HEK293T (cell line): ENCODE measurements at regions not wholly inside any gene's neighbourhood (a gene's known extent, or its start where the extent isn't known, plus 50 kb on each side); places are given as distances from the start of the nearest gene placed in this dataset.
"Not testable (repeated sequence)": the region's sequence is repeated elsewhere in the genome, so short reads cannot be mapped to it uniquely, and the experiment has no call there.

Experiments used
- CTCF ChIA-PET: fragments of 350-600 bp; formaldehyde crosslinking; extraction: SDS; loops from one replicate; lab custom pipeline; 2021; ENCODE audit warnings: antibody characterized with exemption, inconsistent platforms; lab: Yijun Ruan, JAX
- POLR2A ChIA-PET: fragments of 350-600 bp; formaldehyde crosslinking; extraction: SDS; loops from one replicate; lab custom pipeline; 2020; ENCODE audit warnings: antibody characterized with exemption, inconsistent platforms; lab: Yijun Ruan, JAX
- DNase-seq: peaks from one replicate; pipeline ENCODE4 v3.0.0; 2012; ENCODE audit warnings: mixed read lengths; ENCODE audit errors: extremely low spot score
- ARNT ChIP-seq: fragments of 450-650 bp; IDR thresholded peaks from 2 replicates; pipeline ENCODE4 v1.6.1; 2017; ENCODE audit warnings: mild to moderate bottlenecking
- BHLHE40 ChIP-seq: fragments of 450-650 bp; IDR thresholded peaks from 2 replicates; pipeline ENCODE4 v1.6.1; 2016; ENCODE audit warnings: mild to moderate bottlenecking, moderate library complexity, borderline replicate concordance
- CTBP1 ChIP-seq: fragments of 450-650 bp; IDR thresholded peaks from 2 replicates; pipeline ENCODE4 v1.6.1; 2016; ENCODE audit warnings: borderline replicate concordance
- ELF4 ChIP-seq: fragments of 450-650 bp; IDR thresholded peaks from 2 replicates; pipeline ENCODE4 v1.6.1; 2017; ENCODE audit warnings: antibody characterized with exemption
- FOXA1 ChIP-seq: fragments of 450-650 bp; IDR thresholded peaks from 2 replicates; pipeline ENCODE4 v1.6.1; 2016; ENCODE audit warnings: mild to moderate bottlenecking
- FOXK2 ChIP-seq: fragments of 450-650 bp; IDR thresholded peaks from 2 replicates; pipeline ENCODE4 v1.6.1; 2016; ENCODE audit warnings: mild to moderate bottlenecking
- FOXM1 ChIP-seq: fragments of 450-650 bp; IDR thresholded peaks from 2 replicates; pipeline ENCODE4 v1.6.1; 2017; ENCODE audit warnings: mild to moderate bottlenecking, borderline replicate concordance
- HDGF ChIP-seq: fragments of 450-650 bp; IDR thresholded peaks from 2 replicates; pipeline ENCODE4 v1.6.1; 2017; ENCODE audit warnings: antibody characterized with exemption, borderline replicate concordance
- L3MBTL2 ChIP-seq: fragments of 450-650 bp; conservative IDR thresholded peaks from 2 replicates; pipeline ENCODE4 v1.6.1; 2016; ENCODE audit warnings: mild to moderate bottlenecking
- LEF1 ChIP-seq: fragments of 450-650 bp; IDR thresholded peaks from 2 replicates; pipeline ENCODE4 v1.6.1; 2017; ENCODE audit warnings: mild to moderate bottlenecking, borderline replicate concordance
- NFRKB ChIP-seq: fragments of 450-650 bp; IDR thresholded peaks from 2 replicates; pipeline ENCODE4 v1.6.1; 2016; ENCODE audit warnings: mild to moderate bottlenecking, moderate library complexity
- SP1 ChIP-seq: fragments of 450-650 bp; IDR thresholded peaks from 2 replicates; pipeline ENCODE4 v1.6.1; 2017
- SUZ12 ChIP-seq: fragments of 450-650 bp; IDR thresholded peaks from 2 replicates; pipeline ENCODE4 v1.6.1; 2016; ENCODE audit warnings: mild to moderate bottlenecking
- TARDBP ChIP-seq: fragments of 450-650 bp; IDR thresholded peaks from 2 replicates; pipeline ENCODE4 v1.6.1; 2016
- ZNF384 ChIP-seq: fragments of 450-650 bp; IDR thresholded peaks from 2 replicates; pipeline ENCODE4 v1.6.1; 2016
- TF ChIP-seq, protein P1 (sequence below): fragments of 450-650 bp; IDR thresholded peaks from 2 replicates; pipeline ENCODE4 v1.6.1; 2016

DNA sequence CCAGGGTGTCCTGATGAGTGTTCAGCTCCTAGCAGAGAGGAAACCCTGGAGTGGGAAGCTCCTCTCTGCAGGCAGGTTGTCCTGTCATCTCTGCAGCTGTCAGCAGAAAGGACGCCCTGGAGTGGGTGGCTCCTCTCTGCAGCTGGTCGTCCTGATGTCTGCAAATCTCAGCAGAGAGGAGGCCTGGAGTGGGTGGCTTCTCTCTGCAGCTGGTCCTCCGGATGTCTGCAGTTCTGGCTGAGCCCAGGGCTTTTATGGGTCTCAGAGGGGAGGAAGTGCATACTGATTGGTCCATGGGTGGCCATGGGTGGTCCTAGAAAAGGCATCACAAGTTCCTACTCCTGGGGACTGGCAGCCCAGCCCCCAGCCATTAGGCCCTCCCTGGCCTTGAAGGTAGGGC lies 102.6 kb upstream of the BNIP2 start:
- ChIA-PET POLR2A (no interaction called here), CTCF (interaction anchor here (1.1 kb wide), 1 partner anchor 27 kb away, joined by 3 read pairs; no protein-coding TSS in a partner anchor)
- DNase-seq = no peak
- no peak for TF ChIP-seq BHLHE40

DNA sequence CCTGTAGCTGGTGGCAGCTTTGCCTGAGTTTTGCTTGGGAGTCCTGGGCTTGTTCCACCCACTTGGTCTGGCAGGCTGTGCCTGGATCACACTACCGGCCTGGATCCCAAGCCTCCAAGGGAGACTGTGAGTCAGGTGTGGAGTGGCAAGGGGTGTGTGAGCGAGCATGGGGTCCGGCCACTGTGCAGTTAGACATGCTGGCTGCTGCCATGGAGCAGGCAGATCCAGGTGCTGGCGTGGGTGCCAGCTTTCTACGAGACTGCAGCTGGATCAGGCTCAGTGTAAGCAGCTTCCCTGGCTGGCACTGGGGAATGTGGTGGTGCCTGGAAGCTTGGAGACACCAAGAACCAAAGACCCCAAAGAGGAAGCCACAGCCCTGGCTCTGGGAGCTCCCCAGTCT lies 102.0 kb upstream of the BNIP2 start:
- POLR2A ChIA-PET = no interaction called here
- no peak for DNase-seq
- TF ChIP-seq, protein P1, sequence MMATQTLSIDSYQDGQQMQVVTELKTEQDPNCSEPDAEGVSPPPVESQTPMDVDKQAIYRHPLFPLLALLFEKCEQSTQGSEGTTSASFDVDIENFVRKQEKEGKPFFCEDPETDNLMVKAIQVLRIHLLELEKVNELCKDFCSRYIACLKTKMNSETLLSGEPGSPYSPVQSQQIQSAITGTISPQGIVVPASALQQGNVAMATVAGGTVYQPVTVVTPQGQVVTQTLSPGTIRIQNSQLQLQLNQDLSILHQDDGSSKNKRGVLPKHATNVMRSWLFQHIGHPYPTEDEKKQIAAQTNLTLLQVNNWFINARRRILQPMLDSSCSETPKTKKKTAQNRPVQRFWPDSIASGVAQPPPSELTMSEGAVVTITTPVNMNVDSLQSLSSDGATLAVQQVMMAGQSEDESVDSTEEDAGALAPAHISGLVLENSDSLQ = no peak
- TF ChIP-seq ZNF384 = no peak
- no peak for TF ChIP-seq L3MBTL2
- no peak for TF ChIP-seq SUZ12
- no peak for TF ChIP-seq FOXK2
- TF ChIP-seq LEF1 = no peak
- TF ChIP-seq NFRKB = no peak
- no peak for TF ChIP-seq BHLHE40
- TF ChIP-seq SP1 = no peak
- no peak for TF ChIP-seq FOXM1
- no peak for TF ChIP-seq ELF4
- no peak for TF ChIP-seq ARNT
- TF ChIP-seq CTBP1 = no peak
- no peak for TF ChIP-seq HDGF
- no peak for TF ChIP-seq FOXA1
- TF ChIP-seq TARDBP = no peak
- CTCF ChIA-PET = interaction anchor here (1.1 kb wide), 1 partner anchor 26 kb away, joined by 3 read pairs; no protein-coding TSS in a partner anchor

DNA sequence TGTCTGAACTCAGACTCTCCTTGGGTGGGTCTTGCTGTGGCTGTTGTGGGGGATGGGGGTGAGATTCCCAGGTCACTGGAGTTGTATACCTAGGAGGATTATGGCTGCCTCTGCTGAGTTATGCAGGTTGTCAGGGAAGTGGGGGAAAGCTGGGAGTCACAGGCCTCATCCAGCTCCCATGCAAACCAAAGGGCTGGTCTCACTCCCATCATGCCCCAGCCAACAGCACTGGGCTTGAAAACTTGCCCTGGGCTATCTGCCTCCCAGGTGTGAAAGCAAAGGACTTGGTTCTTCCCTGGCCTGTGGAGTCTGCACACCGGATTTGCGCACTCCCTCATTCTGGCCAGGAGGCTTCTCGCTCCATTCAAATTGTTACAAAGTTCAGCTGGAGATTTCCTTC lies 97.3 kb upstream of the BNIP2 start:
- POLR2A ChIA-PET, CTCF ChIA-PET: not testable (repeated sequence)

DNA sequence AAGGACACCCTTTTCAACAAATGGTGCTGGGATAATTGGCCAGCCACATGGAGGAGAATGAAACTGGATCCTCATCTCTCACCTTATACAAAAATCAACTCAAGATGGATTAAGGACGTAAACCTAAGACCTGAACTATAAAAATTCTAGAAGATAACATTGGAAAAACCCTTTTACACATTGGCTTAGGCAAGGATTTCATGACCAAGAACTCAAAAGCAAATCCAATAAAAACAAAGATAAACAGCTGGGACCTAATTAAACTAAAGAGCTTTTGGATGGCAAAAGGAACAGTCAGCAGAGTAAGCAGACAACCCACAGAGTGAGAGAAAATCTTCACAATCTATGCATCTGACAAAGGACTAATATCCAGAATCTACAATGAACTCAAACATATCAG lies 96.9 kb upstream of the BNIP2 start:
- DNase-seq, CTCF ChIA-PET, POLR2A ChIA-PET: not testable (repeated sequence)

More for the DNA sequence above, 97.3 kb upstream of the BNIP2 start:
- not testable (repeated sequence) for DNase-seq

DNA sequence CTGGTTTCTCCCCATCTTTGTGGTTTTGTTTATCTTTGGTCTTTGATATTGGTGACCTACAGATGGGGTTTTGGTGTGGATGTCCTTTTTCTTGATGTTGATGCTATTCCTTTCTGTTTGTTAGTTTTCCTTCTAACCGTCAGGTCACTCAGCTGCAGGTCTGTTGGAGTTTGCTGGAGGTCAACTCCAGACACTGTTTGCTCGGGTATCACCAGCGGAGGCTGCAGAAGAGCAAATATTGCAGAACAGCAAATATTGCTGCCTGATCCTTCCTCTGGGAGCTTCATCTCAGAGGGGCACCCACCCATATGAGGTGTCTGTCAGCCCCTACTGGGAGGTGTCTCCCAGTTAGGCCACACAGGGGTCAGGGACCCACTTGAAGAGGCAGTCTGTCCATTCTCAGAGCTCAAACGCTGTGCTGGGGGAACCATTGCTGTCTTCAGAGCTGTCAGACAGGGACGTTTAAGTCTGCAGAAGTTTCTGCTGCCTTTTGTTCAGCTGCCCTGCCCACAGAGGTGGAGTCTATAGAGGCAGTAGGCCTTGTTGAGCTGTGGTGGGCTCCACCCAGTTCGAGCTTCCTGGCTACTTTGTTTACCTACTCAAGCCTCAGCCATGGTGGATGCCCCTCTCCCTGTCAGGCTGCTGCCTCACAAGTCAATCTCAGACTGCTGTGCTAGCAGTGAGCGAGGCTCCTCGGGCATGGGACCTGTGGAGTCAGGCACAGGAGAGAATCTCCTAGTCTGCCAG lies 94.8 kb upstream of the BNIP2 start:
- POLR2A ChIA-PET, CTCF ChIA-PET, DNase-seq: not testable (repeated sequence)

DNA sequence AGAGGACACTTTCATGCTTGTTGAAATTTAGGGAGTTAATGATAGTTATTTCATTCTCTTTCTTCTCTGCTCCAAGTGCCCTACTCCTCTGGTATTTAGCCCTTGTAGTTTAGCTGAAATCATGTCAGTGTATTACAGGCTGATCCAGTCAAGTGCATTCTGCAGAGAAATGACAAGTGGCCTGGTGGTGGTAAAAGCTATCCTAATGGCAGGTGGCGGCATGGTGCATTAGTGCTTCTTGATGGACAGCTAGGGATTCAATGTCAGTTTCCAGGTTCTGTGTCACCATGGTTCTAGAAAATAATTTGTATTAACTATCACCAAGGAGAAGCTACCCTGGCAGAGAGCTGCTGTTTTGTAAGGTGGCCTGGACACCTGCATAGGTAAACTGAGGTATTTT lies 90.0 kb upstream of the BNIP2 start:
- no peak for TF ChIP-seq SUZ12
- TF ChIP-seq BHLHE40 = no peak
- TF ChIP-seq LEF1 = no peak
- no peak for TF ChIP-seq L3MBTL2
- TF ChIP-seq ARNT = no peak
- POLR2A ChIA-PET = no interaction called here
- CTCF ChIA-PET = no interaction called here
- no peak for DNase-seq

DNA sequence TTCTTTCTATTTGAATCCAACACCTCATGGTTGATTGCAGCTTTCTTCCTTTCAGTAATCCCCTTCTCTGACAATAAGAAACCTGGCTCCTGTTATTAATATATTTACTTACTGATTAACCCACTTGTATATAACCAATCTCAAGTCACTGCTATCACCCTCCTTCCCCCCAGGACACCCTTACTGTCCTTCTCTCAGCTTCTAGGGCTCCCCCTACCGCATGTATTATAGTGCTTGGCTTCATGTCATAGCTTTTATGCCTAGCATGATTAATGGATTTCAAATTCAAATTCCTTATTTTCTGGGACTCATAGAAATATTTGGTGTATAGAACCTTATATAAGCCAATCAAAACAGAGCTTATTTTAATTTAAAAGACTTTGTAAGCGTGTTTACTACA lies 75.7 kb upstream of the BNIP2 start:
- ChIA-PET CTCF (interaction anchor here (0.6 to 0.9 kb wide), 2 partner anchors 26 to 66 kb away, joined by 3 to 7 read pairs; no protein-coding TSS in a partner anchor), POLR2A (no interaction called here)
- TF ChIP-seq, protein P1 = peak; percentile 62
- no peak for TF ChIP-seq SUZ12
- no peak for DNase-seq

DNA sequence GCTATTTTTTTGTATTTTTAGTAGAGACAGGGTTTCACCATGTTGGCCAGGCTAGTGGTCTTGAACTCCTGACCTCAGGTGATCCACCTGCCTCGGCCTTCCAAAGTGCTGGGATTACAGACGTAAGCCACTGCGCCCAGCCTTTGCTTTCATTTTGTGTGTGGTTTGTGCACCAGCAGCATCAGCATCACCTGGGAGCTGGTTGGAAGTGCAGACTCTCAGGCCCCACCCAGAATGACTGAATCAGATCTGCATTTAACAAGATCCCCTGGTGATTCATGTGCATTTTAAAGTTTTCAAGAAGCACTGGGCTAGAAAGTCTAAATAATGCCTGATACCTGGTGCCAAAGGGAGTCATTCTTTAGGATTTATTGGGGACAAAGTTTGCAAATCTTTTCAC lies 73.4 kb upstream of the BNIP2 start:
- POLR2A ChIA-PET = no interaction called here
- no peak for DNase-seq
- CTCF ChIA-PET = interaction anchor here (1.7 kb wide), 1 partner anchor 11 kb away, joined by 4 read pairs; no protein-coding TSS in a partner anchor
- TF ChIP-seq SP1 (no peak), FOXK2 (no peak), FOXM1 (no peak), ELF4 (no peak), ARNT (no peak), LEF1 (no peak), L3MBTL2 (no peak), FOXA1 (no peak), HDGF (no peak), SUZ12 (no peak)
- TF ChIP-seq, protein P1 = no peak

DNA sequence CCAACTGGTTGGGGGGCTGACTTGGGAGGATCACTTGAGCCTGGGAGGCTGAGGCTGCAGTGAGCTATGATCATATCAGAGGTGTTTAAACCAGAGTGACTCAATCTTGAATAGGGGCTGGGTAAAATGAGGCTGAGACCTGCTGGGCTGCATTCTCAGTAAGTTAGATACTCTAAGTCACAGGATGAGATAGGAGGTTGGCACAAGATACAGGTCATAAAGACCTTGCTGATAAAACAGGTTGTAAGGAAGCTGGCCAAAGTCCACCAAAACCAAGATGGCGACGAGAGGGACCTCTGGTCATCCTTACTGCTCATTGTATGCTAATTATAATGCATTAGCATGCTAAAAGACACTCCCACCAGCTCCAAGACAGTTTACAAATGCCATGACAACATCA lies 71.1 kb upstream of the BNIP2 start:
- POLR2A ChIA-PET, CTCF ChIA-PET, DNase-seq: not testable (repeated sequence)
